ENCODE measurements at regions not wholly inside any gene's neighbourhood (a gene's known extent, or its start where the extent isn't known, plus 50 kb on each side); places are given as distances from the start of the nearest gene placed in this dataset.
A peak's percentile ranks its signal among the peaks of the same experiment; 100 is the strongest.

GRCh38 chr6:133833949-133834359 is 55.0 kb upstream of the TCF21 start:
- DNase-seq (ENCODE audit: low read depth in 1 of 2, low spot score in 1 of 2): no peak

DNA sequence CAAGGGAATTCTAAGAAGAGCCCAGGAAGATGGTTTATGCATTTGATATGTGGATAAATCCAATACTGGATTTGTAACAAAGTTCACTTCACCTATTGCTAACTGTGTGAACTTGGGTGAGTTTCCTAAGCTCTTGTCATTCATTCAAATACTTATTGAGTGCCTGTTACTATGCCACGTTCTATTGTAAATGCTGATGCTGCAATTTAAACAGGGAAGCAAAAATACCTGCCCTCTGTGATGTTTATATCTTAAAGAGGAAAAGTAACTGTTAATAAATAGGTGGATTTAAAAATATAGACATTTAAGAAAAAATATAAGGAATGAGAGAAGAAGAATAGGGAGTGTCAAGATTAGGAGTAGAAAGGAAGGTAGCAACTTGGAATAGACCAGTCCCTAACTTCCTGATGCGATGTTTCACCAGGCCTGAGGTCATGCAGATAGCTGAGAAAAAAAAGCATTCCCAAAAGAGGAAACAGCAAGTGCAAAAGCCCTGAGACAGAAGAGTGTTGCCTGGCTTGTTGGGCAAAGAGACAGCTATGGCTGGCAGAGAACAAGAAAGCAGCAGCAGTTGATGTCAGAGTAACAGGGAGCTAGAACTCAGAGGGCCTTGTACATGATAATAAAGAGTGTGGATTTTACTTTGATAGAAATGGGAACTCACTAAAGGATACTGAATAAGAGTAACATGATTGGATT is 54.3 kb upstream of the TCF21 start:
- no peak for DNase-seq (ENCODE audit: low read depth in 1 of 2, low spot score in 1 of 2)

DNA sequence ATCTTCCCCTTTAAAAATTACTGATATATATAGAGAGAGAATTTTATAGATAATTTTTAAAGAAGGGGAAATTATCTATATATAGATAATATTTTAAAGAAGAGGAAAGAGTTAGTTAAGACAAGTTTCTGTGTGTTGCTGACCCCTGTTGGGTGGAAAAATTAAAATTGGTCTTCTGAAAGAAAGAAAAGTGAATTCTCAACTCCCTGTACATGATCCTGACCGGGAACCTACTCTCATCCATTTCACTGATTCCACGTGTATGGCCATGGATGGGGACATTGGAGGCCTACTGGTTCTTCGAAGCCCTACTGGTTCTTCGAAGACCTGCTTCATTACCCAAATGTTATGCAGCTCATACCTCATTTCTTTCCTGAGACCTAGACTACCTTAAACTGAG is 53.0 kb upstream of the TCF21 start:
- DNase-seq (ENCODE audit: low read depth in 1 of 2, low spot score in 1 of 2): no peak

DNA sequence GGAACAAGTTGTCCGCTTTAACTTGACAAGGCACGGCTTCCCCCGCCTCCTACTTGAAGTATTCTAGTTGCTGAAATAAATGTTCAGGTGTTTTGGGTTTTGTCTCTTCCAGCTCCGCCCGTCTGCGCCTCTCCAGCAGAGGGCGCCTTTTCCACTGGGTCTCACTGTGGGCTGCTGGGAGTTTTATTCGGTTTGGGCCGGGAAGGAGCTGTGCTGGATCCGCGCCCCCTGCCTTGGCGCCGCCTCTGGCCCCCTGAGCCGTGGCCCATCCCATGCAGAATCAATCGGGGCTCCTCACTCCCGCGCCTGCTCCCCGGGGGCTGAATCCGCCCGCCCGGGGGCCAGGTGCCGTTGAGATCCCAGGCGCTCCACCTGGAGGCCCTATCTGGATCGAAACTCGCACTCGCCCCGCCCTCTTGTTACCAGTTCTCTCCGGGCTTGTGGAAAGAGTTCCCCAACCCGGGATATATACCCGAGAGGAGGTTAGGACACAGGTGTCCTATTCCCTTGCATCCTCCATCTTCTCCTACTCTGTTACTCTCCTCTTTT is 51.0 kb upstream of the TCF21 start:
- peak; percentile 26 to 30 for DNase-seq (ENCODE audit: low read depth in 1 of 2, low spot score in 1 of 2)

All from activated T-helper 1 cell treated with anti-CD3 and anti-CD28 coated beads, Interleukin-2, amount 50 U/mL, for 16 hours (primary cell).